ENCODE measurements at regions not wholly inside any gene's neighbourhood (a gene's known extent, or its start where the extent isn't known, plus 50 kb on each side); places are given as distances from the start of the nearest gene placed in this dataset.
A peak's percentile ranks its signal among the peaks of the same experiment; 100 is the strongest.

- no peak overlapping the region for H3K4me3 ChIP-seq (ENCODE audit: low read depth, low read length)
- no peak for TF ChIP-seq CTCF (IDR thresholded peaks at IDR 0.05; ENCODE audit: insufficient read depth, low read depth, low read length)
- DNase-seq (ENCODE audit: low read depth) = peak; percentile 1
These were observed 641.6 kb downstream of the EPHA4 start for GRCh38 chr2:220930271-220931076.

GRCh38 chr2:220931491-220931890 is 640.6 kb downstream of the EPHA4 start:
- DNase-seq (ENCODE audit: low read depth) = no peak
- TF ChIP-seq CTCF (IDR thresholded peaks at IDR 0.05; ENCODE audit: insufficient read depth, low read depth, low read length) = no peak
- H3K4me3 ChIP-seq (ENCODE audit: low read depth, low read length) = no peak overlapping the region

GRCh38 chr2:220932041-220932440 is 640.1 kb downstream of the EPHA4 start:
- H3K4me3 ChIP-seq (ENCODE audit: low read depth, low read length) = no peak overlapping the region
- TF ChIP-seq CTCF (IDR thresholded peaks at IDR 0.05; ENCODE audit: insufficient read depth, low read depth, low read length) = no peak
- no peak for DNase-seq (ENCODE audit: low read depth)

- no peak overlapping the region for H3K4me3 ChIP-seq (ENCODE audit: low read depth, low read length)
- TF ChIP-seq CTCF (IDR thresholded peaks at IDR 0.05; ENCODE audit: insufficient read depth, low read depth, low read length) = no peak
- no peak for DNase-seq (ENCODE audit: low read depth)
These were observed 636.2 kb downstream of the EPHA4 start for GRCh38 chr2:220935789-220936321.

GRCh38 chr2:220936641-220937197 is 635.4 kb downstream of the EPHA4 start:
- no peak for DNase-seq (ENCODE audit: low read depth)
- H3K4me3 ChIP-seq (ENCODE audit: low read depth, low read length) = no peak overlapping the region
- TF ChIP-seq CTCF (IDR thresholded peaks at IDR 0.05; ENCODE audit: insufficient read depth, low read depth, low read length) = no peak

- no peak for TF ChIP-seq CTCF (IDR thresholded peaks at IDR 0.05; ENCODE audit: insufficient read depth, low read depth, low read length)
These were observed 634.9 kb downstream of the EPHA4 start for GRCh38 chr2:220937245-220937644.

More at GRCh38 chr2:220937245-220937644, 634.9 kb downstream of the EPHA4 start:
- DNase-seq (ENCODE audit: low read depth) = no peak
- H3K4me3 ChIP-seq (ENCODE audit: low read depth, low read length) = no peak overlapping the region
